H1 (cell line): ENCODE measurements at regions not wholly inside any gene's neighbourhood (a gene's known extent, or its start where the extent isn't known, plus 50 kb on each side); places are given as distances from the start of the nearest gene placed in this dataset.

Experiments used
- GABPA ChIP-seq: IDR thresholded peaks from 2 replicates; pipeline ENCODE4 v1.6.1; 2011; ENCODE audit warnings: mild to moderate bottlenecking, low read length, moderate library complexity, borderline replicate concordance; ENCODE audit not compliant: insufficient read depth
- NANOG ChIP-seq: IDR thresholded peaks from 2 replicates; pipeline ENCODE4 v1.6.1; 2011; ENCODE audit warnings: low read length, low read depth, mild to moderate bottlenecking, inconsistent platforms; ENCODE audit not compliant: insufficient read depth, poor library complexity, severe bottlenecking
- TF ChIP-seq, protein P1 (sequence below): fragments of 300-600 bp; sonication (generic); IDR thresholded peaks from 2 replicates; pipeline ENCODE4 v1.7.1; 2012; ENCODE audit warnings: low read length, moderate library complexity, mild to moderate bottlenecking, inconsistent platforms; ENCODE audit not compliant: insufficient replicate concordance

DNA sequence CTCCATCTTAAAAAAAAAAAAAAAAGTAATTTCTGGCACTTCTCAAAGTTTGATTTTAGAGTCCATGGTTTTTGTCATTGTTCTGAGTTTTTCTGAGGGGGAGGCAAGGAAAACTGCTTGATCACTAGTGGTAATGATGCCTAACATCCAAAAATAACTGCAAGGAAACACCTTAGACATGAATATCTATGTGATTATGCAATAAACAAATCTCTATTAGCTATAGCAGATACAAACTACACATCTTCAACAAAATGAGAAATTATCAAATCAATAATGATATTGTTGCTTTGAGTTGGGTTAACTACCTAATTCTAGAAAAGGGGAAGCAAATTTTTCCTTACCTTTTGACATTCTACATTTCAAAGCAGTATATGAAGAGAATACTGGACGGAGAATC, 230.9 kb upstream of the JARID2 start (continued):
- no peak for TF ChIP-seq NANOG
- no peak for TF ChIP-seq GABPA
- TF ChIP-seq, protein P1, sequence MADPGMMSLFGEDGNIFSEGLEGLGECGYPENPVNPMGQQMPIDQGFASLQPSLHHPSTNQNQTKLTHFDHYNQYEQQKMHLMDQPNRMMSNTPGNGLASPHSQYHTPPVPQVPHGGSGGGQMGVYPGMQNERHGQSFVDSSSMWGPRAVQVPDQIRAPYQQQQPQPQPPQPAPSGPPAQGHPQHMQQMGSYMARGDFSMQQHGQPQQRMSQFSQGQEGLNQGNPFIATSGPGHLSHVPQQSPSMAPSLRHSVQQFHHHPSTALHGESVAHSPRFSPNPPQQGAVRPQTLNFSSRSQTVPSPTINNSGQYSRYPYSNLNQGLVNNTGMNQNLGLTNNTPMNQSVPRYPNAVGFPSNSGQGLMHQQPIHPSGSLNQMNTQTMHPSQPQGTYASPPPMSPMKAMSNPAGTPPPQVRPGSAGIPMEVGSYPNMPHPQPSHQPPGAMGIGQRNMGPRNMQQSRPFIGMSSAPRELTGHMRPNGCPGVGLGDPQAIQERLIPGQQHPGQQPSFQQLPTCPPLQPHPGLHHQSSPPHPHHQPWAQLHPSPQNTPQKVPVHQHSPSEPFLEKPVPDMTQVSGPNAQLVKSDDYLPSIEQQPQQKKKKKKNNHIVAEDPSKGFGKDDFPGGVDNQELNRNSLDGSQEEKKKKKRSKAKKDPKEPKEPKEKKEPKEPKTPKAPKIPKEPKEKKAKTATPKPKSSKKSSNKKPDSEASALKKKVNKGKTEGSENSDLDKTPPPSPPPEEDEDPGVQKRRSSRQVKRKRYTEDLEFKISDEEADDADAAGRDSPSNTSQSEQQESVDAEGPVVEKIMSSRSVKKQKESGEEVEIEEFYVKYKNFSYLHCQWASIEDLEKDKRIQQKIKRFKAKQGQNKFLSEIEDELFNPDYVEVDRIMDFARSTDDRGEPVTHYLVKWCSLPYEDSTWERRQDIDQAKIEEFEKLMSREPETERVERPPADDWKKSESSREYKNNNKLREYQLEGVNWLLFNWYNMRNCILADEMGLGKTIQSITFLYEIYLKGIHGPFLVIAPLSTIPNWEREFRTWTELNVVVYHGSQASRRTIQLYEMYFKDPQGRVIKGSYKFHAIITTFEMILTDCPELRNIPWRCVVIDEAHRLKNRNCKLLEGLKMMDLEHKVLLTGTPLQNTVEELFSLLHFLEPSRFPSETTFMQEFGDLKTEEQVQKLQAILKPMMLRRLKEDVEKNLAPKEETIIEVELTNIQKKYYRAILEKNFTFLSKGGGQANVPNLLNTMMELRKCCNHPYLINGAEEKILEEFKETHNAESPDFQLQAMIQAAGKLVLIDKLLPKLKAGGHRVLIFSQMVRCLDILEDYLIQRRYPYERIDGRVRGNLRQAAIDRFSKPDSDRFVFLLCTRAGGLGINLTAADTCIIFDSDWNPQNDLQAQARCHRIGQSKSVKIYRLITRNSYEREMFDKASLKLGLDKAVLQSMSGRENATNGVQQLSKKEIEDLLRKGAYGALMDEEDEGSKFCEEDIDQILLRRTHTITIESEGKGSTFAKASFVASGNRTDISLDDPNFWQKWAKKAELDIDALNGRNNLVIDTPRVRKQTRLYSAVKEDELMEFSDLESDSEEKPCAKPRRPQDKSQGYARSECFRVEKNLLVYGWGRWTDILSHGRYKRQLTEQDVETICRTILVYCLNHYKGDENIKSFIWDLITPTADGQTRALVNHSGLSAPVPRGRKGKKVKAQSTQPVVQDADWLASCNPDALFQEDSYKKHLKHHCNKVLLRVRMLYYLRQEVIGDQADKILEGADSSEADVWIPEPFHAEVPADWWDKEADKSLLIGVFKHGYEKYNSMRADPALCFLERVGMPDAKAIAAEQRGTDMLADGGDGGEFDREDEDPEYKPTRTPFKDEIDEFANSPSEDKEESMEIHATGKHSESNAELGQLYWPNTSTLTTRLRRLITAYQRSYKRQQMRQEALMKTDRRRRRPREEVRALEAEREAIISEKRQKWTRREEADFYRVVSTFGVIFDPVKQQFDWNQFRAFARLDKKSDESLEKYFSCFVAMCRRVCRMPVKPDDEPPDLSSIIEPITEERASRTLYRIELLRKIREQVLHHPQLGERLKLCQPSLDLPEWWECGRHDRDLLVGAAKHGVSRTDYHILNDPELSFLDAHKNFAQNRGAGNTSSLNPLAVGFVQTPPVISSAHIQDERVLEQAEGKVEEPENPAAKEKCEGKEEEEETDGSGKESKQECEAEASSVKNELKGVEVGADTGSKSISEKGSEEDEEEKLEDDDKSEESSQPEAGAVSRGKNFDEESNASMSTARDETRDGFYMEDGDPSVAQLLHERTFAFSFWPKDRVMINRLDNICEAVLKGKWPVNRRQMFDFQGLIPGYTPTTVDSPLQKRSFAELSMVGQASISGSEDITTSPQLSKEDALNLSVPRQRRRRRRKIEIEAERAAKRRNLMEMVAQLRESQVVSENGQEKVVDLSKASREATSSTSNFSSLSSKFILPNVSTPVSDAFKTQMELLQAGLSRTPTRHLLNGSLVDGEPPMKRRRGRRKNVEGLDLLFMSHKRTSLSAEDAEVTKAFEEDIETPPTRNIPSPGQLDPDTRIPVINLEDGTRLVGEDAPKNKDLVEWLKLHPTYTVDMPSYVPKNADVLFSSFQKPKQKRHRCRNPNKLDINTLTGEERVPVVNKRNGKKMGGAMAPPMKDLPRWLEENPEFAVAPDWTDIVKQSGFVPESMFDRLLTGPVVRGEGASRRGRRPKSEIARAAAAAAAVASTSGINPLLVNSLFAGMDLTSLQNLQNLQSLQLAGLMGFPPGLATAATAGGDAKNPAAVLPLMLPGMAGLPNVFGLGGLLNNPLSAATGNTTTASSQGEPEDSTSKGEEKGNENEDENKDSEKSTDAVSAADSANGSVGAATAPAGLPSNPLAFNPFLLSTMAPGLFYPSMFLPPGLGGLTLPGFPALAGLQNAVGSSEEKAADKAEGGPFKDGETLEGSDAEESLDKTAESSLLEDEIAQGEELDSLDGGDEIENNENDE, result no peak
